ENCODE measurements at regions not wholly inside any gene's neighbourhood (a gene's known extent, or its start where the extent isn't known, plus 50 kb on each side); places are given as distances from the start of the nearest gene placed in this dataset.

- Histone ChIP-seq H3K9me3 (replicated peaks in 1 of 2; ENCODE audit: control insufficient read depth in 2 of 2, insufficient read depth in 1 of 2, low read depth in 1 of 2, low read length in 2 of 2) (no peaks in the 10 kb centered on the region), H3K4me2 (ENCODE audit: insufficient read depth, low read length, poor library complexity, severe bottlenecking) (no peak overlapping the region), H3K4ac (ENCODE audit: low read length) (no peak overlapping the region), H3K4me1 (ENCODE audit: control insufficient read depth in 2 of 2, insufficient read depth in 1 of 2, low read depth in 1 of 2, low read length in 2 of 2) (no peaks in the 10 kb centered on the region), H4K8ac (ENCODE audit: low read depth, low read length) (no peak overlapping the region), H2BK120ac (ENCODE audit: low read depth, low read length) (no peak overlapping the region), H2AK5ac (ENCODE audit: low read depth, low read length) (no peak overlapping the region), H3K79me1 (ENCODE audit: low read depth, low read length) (no peaks in the 10 kb centered on the region), H3K14ac (ENCODE audit: low read length) (no peak overlapping the region), H3K27me3 (ENCODE audit: control insufficient read depth in 3 of 3, insufficient read depth in 3 of 3, low read depth in 1 of 3, low read length in 3 of 3) (no peaks in the 10 kb centered on the region), H3K36me3 (replicated peaks in 1 of 2; ENCODE audit: control insufficient read depth in 2 of 2, insufficient read depth in 2 of 2, low read length in 2 of 2) (no peaks in the 10 kb centered on the region), H2BK12ac (ENCODE audit: low read length) (no peak overlapping the region), H3K9ac (ENCODE audit: low read depth, low read length, poor library complexity) (no peak overlapping the region), H3K23ac (ENCODE audit: low read depth, low read length, poor library complexity) (no peak overlapping the region), H4K91ac (ENCODE audit: low read depth, low read length, poor library complexity) (no peak overlapping the region), H3K27ac (replicated peaks; ENCODE audit: low read length) (no peak overlapping the region), H2AFZ (ENCODE audit: low read length) (no peak overlapping the region), H2BK5ac (ENCODE audit: low read length) (no peak overlapping the region), H3K18ac (ENCODE audit: low read length) (no peak overlapping the region), H2BK15ac (ENCODE audit: low read length) (no peak overlapping the region), H3K4me3 (ENCODE audit: low read length in 2 of 2) (no peak overlapping the region)
- DNase-seq (ENCODE audit: low spot score) = no peak
- WGBS, 2 donors (ENCODE audit: extremely low coverage in 2 of 2, insufficient read length in 2 of 2, insufficient replicate concordance in 1 of 2) = no CpG with 5 or more reads among the region's 3 CpGs
These were observed 146.1 kb upstream of the NOL4 start for GRCh38 chr18:34370704-34371395.

DNA sequence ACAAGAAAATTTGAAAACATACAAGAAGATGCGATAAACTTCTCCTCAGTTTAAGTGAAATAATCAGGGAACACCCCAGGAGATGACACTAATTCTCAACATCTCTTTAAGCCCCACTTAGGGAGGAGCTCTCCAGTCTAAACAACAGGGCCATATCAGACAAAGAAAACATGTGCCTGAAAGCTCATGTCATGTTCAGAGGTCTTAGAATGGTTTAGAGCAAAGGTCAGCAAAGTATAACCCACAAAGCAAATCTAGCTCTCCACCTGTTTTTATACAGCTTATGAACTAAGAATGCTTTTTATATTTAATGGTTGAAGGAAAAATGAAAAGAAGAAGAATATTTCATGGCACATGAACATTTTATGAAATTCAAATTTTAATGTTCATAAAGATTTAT lies 155.6 kb upstream of the NOL4 start:
- WGBS, 2 donors (ENCODE audit: extremely low coverage in 2 of 2, insufficient read length in 2 of 2, insufficient replicate concordance in 1 of 2) = no CpG with 5 or more reads among the region's 1 CpG
- no peak overlapping the region for H3K27ac ChIP-seq (replicated peaks; ENCODE audit: low read length)

DNA sequence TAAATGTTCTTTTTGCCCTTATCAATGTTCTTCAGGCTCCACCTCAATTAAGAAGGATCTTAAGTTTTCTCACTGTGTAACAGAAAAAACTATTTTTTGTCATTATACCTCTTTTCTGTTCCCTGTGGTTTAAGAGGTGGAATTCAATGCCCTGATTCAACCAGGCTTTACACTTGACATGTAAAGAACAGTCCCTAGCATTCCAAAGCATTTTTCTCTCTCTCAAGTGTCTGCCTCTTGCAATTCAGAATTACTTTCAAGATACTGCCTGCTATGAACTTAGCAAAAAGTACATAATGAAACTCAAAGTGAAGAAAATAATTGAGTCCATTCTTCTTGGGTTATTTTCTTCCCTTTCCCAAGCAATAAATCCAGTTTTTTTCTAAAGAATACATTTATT lies 160.6 kb upstream of the NOL4 start:
- no peak overlapping the region for H2BK15ac ChIP-seq (ENCODE audit: low read length)
- no peak overlapping the region for H3K4me3 ChIP-seq (ENCODE audit: low read length in 2 of 2)
- H3K36me3 ChIP-seq (replicated peaks in 1 of 2; ENCODE audit: control insufficient read depth in 2 of 2, insufficient read depth in 2 of 2, low read length in 2 of 2) = no peaks in the 10 kb centered on the region
- H4K8ac ChIP-seq (ENCODE audit: low read depth, low read length) = no peak overlapping the region
- H2AFZ ChIP-seq (ENCODE audit: low read length) = no peak overlapping the region
- no peaks in the 10 kb centered on the region for H3K4me1 ChIP-seq (ENCODE audit: control insufficient read depth in 2 of 2, insufficient read depth in 1 of 2, low read depth in 1 of 2, low read length in 2 of 2)
- H3K9ac ChIP-seq (ENCODE audit: low read depth, low read length, poor library complexity) = no peak overlapping the region
- no peak overlapping the region for H2BK12ac ChIP-seq (ENCODE audit: low read length)
- H3K14ac ChIP-seq (ENCODE audit: low read length) = no peak overlapping the region
- H4K91ac ChIP-seq (ENCODE audit: low read depth, low read length, poor library complexity) = no peak overlapping the region
- no peaks in the 10 kb centered on the region for H3K27me3 ChIP-seq (ENCODE audit: control insufficient read depth in 3 of 3, insufficient read depth in 3 of 3, low read depth in 1 of 3, low read length in 3 of 3)
- no peak overlapping the region for H2AK5ac ChIP-seq (ENCODE audit: low read depth, low read length)
- no peak overlapping the region for H3K27ac ChIP-seq (replicated peaks; ENCODE audit: low read length)
- H2BK5ac ChIP-seq (ENCODE audit: low read length) = no peak overlapping the region
- H2BK120ac ChIP-seq (ENCODE audit: low read depth, low read length) = no peak overlapping the region
- H3K23ac ChIP-seq (ENCODE audit: low read depth, low read length, poor library complexity) = no peak overlapping the region
- H3K4ac ChIP-seq (ENCODE audit: low read length) = no peak overlapping the region
- DNase-seq (ENCODE audit: low spot score) = no peak
- no peak overlapping the region for H3K18ac ChIP-seq (ENCODE audit: low read length)
- H3K79me1 ChIP-seq (ENCODE audit: low read depth, low read length) = no peaks in the 10 kb centered on the region
- H3K9me3 ChIP-seq (replicated peaks in 1 of 2; ENCODE audit: control insufficient read depth in 2 of 2, insufficient read depth in 1 of 2, low read depth in 1 of 2, low read length in 2 of 2) = peaks cover 0 to 3% of the 10 kb centered on the region in 2 donors
- H3K4me2 ChIP-seq (ENCODE audit: insufficient read depth, low read length, poor library complexity, severe bottlenecking) = no peak overlapping the region

More for the DNA sequence above, 155.6 kb upstream of the NOL4 start:
- Histone ChIP-seq H3K79me1 (ENCODE audit: low read depth, low read length) (no peaks in the 10 kb centered on the region), H3K9ac (ENCODE audit: low read depth, low read length, poor library complexity) (no peak overlapping the region), H3K9me3 (replicated peaks in 1 of 2; ENCODE audit: control insufficient read depth in 2 of 2, insufficient read depth in 1 of 2, low read depth in 1 of 2, low read length in 2 of 2) (no peaks in the 10 kb centered on the region), H2BK5ac (ENCODE audit: low read length) (no peak overlapping the region), H2AFZ (ENCODE audit: low read length) (no peak overlapping the region), H3K18ac (ENCODE audit: low read length) (no peak overlapping the region), H3K4me1 (ENCODE audit: control insufficient read depth in 2 of 2, insufficient read depth in 1 of 2, low read depth in 1 of 2, low read length in 2 of 2) (no peaks in the 10 kb centered on the region), H3K23ac (ENCODE audit: low read depth, low read length, poor library complexity) (no peak overlapping the region), H3K4ac (ENCODE audit: low read length) (no peak overlapping the region), H3K4me2 (ENCODE audit: insufficient read depth, low read length, poor library complexity, severe bottlenecking) (no peak overlapping the region), H3K4me3 (ENCODE audit: low read length in 2 of 2) (no peak overlapping the region), H4K8ac (ENCODE audit: low read depth, low read length) (no peak overlapping the region), H2BK120ac (ENCODE audit: low read depth, low read length) (no peak overlapping the region), H4K91ac (ENCODE audit: low read depth, low read length, poor library complexity) (no peak overlapping the region), H2BK12ac (ENCODE audit: low read length) (no peak overlapping the region), H3K14ac (ENCODE audit: low read length) (no peak overlapping the region), H3K36me3 (replicated peaks in 1 of 2; ENCODE audit: control insufficient read depth in 2 of 2, insufficient read depth in 2 of 2, low read length in 2 of 2) (no peaks in the 10 kb centered on the region), H3K27me3 (ENCODE audit: control insufficient read depth in 3 of 3, insufficient read depth in 3 of 3, low read depth in 1 of 3, low read length in 3 of 3) (no peaks in the 10 kb centered on the region), H2BK15ac (ENCODE audit: low read length) (no peak overlapping the region), H2AK5ac (ENCODE audit: low read depth, low read length) (no peak overlapping the region)
- DNase-seq (ENCODE audit: low spot score) = no peak

GRCh38 chr18:34386803-34387202 lies 162.1 kb upstream of the NOL4 start:
- Histone ChIP-seq H3K4ac (ENCODE audit: low read length) (no peak overlapping the region), H3K27me3 (ENCODE audit: control insufficient read depth in 3 of 3, insufficient read depth in 3 of 3, low read depth in 1 of 3, low read length in 3 of 3) (no peaks in the 10 kb centered on the region), H3K18ac (ENCODE audit: low read length) (no peak overlapping the region), H3K79me1 (ENCODE audit: low read depth, low read length) (no peaks in the 10 kb centered on the region), H3K27ac (replicated peaks; ENCODE audit: low read length) (no peak overlapping the region), H2BK15ac (ENCODE audit: low read length) (no peak overlapping the region), H2AFZ (ENCODE audit: low read length) (no peak overlapping the region), H3K9me3 (replicated peaks in 1 of 2; ENCODE audit: control insufficient read depth in 2 of 2, insufficient read depth in 1 of 2, low read depth in 1 of 2, low read length in 2 of 2) (peaks cover 0 to 3% of the 10 kb centered on the region in 2 donors), H3K23ac (ENCODE audit: low read depth, low read length, poor library complexity) (no peak overlapping the region), H3K4me2 (ENCODE audit: insufficient read depth, low read length, poor library complexity, severe bottlenecking) (no peak overlapping the region), H2BK12ac (ENCODE audit: low read length) (no peak overlapping the region), H2BK5ac (ENCODE audit: low read length) (no peak overlapping the region), H2AK5ac (ENCODE audit: low read depth, low read length) (no peak overlapping the region), H3K36me3 (replicated peaks in 1 of 2; ENCODE audit: control insufficient read depth in 2 of 2, insufficient read depth in 2 of 2, low read length in 2 of 2) (no peaks in the 10 kb centered on the region), H3K4me1 (ENCODE audit: control insufficient read depth in 2 of 2, insufficient read depth in 1 of 2, low read depth in 1 of 2, low read length in 2 of 2) (no peaks in the 10 kb centered on the region), H4K91ac (ENCODE audit: low read depth, low read length, poor library complexity) (no peak overlapping the region), H3K14ac (ENCODE audit: low read length) (no peak overlapping the region), H3K9ac (ENCODE audit: low read depth, low read length, poor library complexity) (no peak overlapping the region), H4K8ac (ENCODE audit: low read depth, low read length) (no peak overlapping the region), H2BK120ac (ENCODE audit: low read depth, low read length) (no peak overlapping the region), H3K4me3 (ENCODE audit: low read length in 2 of 2) (no peak overlapping the region)
- DNase-seq (ENCODE audit: low spot score) = no peak
- no CpG with 5 or more reads among the region's 6 CpGs for WGBS, 2 donors (ENCODE audit: extremely low coverage in 2 of 2, insufficient read length in 2 of 2, insufficient replicate concordance in 1 of 2)

All from neuronal stem cell (in vitro differentiated cells).